Esophagus muscularis mucosa (tissue), 4 donors: ENCODE measurements at regions not wholly inside any gene's neighbourhood (a gene's known extent, or its start where the extent isn't known, plus 50 kb on each side); places are given as distances from the start of the nearest gene placed in this dataset.

Experiments used
- EP300 ChIP-seq: sonication (generic); formaldehyde crosslinking; IDR thresholded peaks from one replicate; pipeline ENCODE4 v1.6.1; 2017; ENCODE audit warnings: antibody characterized with exemption
- POLR2A ChIP-seq: fragments of 450-650 bp; IDR thresholded peaks from one replicate; pipeline ENCODE4 v1.6.1; 2017; ENCODE audit warnings: antibody characterized with exemption, moderate library complexity, mild to moderate bottlenecking, low read depth
- TF ChIP-seq, protein P1 (sequence below), 3 experiments: fragments of 200-600 bp in 2 of 3; fragments of 450-650 bp in 1 of 3; sonication (generic) in 2 of 3; IDR thresholded peaks; one replicate each; pipeline ENCODE4 v1.5.1; 2017 to 2019; ENCODE audit warnings: antibody characterized with exemption in 3 of 3, mild to moderate bottlenecking in 2 of 3, moderate library complexity in 1 of 3

DNA sequence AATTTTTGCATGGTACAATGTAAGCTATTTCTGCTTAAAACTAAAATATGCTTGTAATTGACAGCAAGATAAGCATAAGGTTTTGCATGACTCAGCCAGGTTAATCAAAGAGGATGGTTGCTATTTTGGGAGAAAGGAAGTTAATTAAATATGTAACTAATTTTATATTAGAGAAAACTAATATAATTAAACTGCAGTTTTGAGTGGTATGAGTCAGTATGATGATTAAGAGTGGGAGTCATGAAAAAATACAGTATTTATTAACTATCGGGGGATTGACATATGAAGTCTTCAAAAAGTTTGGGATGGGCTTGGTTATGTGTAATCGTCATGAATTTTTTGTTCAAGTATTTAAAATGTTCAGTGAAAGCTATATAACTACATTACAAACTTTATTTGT, 54.0 kb upstream of the CDK20 start:
- TF ChIP-seq, protein P1, sequence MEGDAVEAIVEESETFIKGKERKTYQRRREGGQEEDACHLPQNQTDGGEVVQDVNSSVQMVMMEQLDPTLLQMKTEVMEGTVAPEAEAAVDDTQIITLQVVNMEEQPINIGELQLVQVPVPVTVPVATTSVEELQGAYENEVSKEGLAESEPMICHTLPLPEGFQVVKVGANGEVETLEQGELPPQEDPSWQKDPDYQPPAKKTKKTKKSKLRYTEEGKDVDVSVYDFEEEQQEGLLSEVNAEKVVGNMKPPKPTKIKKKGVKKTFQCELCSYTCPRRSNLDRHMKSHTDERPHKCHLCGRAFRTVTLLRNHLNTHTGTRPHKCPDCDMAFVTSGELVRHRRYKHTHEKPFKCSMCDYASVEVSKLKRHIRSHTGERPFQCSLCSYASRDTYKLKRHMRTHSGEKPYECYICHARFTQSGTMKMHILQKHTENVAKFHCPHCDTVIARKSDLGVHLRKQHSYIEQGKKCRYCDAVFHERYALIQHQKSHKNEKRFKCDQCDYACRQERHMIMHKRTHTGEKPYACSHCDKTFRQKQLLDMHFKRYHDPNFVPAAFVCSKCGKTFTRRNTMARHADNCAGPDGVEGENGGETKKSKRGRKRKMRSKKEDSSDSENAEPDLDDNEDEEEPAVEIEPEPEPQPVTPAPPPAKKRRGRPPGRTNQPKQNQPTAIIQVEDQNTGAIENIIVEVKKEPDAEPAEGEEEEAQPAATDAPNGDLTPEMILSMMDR (IDR thresholded peaks at IDR 0.05) = no peak
- TF ChIP-seq POLR2A = no peak
- no peak for TF ChIP-seq EP300
